ENCODE measurements at regions not wholly inside any gene's neighbourhood (a gene's known extent, or its start where the extent isn't known, plus 50 kb on each side); places are given as distances from the start of the nearest gene placed in this dataset.

DNA sequence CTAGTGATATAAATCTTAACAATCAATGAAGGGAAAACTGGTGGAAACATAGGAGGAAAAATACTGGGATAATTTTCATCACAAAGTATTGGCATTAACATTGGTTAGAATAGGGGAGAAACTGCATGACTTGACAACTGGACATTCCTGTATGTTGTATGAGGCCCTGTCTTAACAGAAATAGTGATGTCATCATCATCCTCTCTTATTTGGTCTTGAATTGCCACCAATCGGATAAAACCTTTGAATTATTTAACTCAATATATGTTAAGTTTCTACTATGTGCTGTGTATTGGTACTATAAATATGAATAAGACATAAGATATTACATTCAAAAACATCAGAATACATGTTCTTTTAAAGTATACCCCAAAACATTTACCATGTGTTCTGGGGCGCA, 130.1 kb upstream of the CCDC54 start:
- TF ChIP-seq, protein P1, sequence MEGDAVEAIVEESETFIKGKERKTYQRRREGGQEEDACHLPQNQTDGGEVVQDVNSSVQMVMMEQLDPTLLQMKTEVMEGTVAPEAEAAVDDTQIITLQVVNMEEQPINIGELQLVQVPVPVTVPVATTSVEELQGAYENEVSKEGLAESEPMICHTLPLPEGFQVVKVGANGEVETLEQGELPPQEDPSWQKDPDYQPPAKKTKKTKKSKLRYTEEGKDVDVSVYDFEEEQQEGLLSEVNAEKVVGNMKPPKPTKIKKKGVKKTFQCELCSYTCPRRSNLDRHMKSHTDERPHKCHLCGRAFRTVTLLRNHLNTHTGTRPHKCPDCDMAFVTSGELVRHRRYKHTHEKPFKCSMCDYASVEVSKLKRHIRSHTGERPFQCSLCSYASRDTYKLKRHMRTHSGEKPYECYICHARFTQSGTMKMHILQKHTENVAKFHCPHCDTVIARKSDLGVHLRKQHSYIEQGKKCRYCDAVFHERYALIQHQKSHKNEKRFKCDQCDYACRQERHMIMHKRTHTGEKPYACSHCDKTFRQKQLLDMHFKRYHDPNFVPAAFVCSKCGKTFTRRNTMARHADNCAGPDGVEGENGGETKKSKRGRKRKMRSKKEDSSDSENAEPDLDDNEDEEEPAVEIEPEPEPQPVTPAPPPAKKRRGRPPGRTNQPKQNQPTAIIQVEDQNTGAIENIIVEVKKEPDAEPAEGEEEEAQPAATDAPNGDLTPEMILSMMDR (conservative IDR thresholded peaks at IDR 0.05) = no peak
- TF ChIP-seq ZFX (IDR thresholded peaks at IDR 0.05) = no peak
